ENCODE measurements at regions not wholly inside any gene's neighbourhood (a gene's known extent, or its start where the extent isn't known, plus 50 kb on each side); places are given as distances from the start of the nearest gene placed in this dataset.

DNA sequence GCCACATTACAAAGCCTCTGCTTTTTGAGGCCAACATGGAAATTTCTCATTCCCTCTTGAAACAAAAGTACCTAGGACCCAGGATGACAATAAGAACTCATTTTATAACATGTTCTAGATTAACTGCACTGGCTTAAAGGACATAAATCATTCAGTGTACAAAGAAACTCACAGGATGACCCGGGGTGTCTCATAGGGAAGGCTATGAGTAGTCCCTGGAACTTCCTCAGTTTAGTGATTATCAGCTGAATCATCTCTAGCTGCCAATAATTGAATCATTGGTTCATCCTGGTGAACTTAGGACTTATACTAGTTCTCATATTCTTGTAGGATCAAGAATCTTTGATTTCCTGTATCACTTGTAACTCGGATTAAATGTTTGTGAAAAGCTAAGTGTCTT, 95.8 kb upstream of the WDR1 start:
- DNase-seq (ENCODE audit: low spot score) (no peak), ATAC-seq (no peak)
- TF ChIP-seq FOXJ3 (CRISPR knock-in tag; IDR thresholded peaks at IDR 0.05; ENCODE audit: borderline replicate concordance) (no peak), CBFB (CRISPR knock-in tag; IDR thresholded peaks at IDR 0.05; ENCODE audit: low read depth) (no peak), HMGA2 (CRISPR knock-in tag; IDR thresholded peaks at IDR 0.05) (no peak), OVOL2 (CRISPR knock-in tag; IDR thresholded peaks at IDR 0.05; ENCODE audit: borderline replicate concordance) (no peak), ZNF232 (CRISPR knock-in tag; IDR thresholded peaks at IDR 0.05) (no peak), GABPB1 (CRISPR knock-in tag; IDR thresholded peaks at IDR 0.05) (no peak), ZNF416 (CRISPR knock-in tag; IDR thresholded peaks at IDR 0.05) (no peak)
- TF ChIP-seq, protein P1, sequence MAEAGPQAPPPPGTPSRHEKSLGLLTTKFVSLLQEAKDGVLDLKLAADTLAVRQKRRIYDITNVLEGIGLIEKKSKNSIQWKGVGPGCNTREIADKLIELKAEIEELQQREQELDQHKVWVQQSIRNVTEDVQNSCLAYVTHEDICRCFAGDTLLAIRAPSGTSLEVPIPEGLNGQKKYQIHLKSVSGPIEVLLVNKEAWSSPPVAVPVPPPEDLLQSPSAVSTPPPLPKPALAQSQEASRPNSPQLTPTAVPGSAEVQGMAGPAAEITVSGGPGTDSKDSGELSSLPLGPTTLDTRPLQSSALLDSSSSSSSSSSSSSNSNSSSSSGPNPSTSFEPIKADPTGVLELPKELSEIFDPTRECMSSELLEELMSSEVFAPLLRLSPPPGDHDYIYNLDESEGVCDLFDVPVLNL (CRISPR knock-in tag; IDR thresholded peaks at IDR 0.05; ENCODE audit: borderline replicate concordance, low read depth): no peak
- TF ChIP-seq, protein P2, sequence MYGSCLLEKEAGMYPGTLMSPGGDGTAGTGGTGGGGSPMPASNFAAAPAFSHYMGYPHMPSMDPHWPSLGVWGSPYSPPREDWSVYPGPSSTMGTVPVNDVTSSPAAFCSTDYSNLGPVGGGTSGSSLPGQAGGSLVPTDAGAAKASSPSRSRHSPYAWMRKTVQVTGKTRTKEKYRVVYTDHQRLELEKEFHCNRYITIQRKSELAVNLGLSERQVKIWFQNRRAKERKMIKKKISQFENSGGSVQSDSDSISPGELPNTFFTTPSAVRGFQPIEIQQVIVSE (CRISPR knock-in tag; IDR thresholded peaks at IDR 0.05; ENCODE audit: borderline replicate concordance): no peak
- TF ChIP-seq, protein P3, sequence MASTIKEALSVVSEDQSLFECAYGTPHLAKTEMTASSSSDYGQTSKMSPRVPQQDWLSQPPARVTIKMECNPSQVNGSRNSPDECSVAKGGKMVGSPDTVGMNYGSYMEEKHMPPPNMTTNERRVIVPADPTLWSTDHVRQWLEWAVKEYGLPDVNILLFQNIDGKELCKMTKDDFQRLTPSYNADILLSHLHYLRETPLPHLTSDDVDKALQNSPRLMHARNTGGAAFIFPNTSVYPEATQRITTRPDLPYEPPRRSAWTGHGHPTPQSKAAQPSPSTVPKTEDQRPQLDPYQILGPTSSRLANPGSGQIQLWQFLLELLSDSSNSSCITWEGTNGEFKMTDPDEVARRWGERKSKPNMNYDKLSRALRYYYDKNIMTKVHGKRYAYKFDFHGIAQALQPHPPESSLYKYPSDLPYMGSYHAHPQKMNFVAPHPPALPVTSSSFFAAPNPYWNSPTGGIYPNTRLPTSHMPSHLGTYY (CRISPR knock-in tag; IDR thresholded peaks at IDR 0.05): no peak
- TF ChIP-seq, protein P4, sequence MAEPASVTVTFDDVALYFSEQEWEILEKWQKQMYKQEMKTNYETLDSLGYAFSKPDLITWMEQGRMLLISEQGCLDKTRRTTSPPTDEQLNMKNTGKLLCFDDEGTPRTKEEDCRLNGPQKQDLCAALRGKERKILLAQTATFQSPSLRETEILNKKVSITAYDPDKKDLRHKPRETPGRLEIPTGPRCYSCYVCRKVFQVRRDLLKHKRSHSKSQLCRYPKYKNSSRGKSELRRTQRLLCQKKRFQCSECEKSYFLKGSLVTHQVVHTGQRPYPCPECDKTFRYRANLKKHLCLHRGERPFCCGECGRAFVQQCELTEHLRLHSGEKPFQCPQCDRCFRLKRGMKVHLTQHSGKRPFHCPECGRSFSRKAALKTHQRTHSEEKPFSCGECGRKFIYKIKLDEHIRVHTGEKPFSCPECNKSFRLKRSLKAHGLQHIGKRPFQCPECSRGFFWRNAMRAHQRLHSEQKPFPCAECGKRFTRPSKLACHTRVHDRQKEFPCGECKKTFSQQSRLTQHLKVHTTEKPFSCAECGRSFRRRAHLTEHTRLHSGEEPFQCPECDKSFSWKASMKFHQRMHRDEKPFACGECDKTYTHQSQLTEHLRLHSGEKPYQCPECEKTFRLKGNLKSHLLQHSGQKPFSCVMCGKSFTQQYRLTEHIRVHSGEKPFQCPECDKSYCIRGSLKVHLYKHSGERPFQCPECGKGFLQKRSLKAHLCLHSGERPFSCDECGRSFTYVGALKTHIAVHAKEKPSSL (CRISPR knock-in tag; conservative IDR thresholded peaks at IDR 0.05): no peak
- ChIA-PET CTCF (no interaction called here), POLR2A (no interaction called here)
- Mint-ChIP-seq H3K27me3 (ENCODE audit: low read depth) (peaks cover 5% of the 10 kb centered on the region; the same call in 1 of the 2 replicates), H3K27ac (no peak overlapping the region), H3K9me3 (peaks cover 6% of the 10 kb centered on the region), H3K36me3 (peaks cover 3% of the 10 kb centered on the region; the same call in 1 of the 2 replicates), H3K4me1 (no peaks in the 10 kb centered on the region), H3K4me3 (no peak overlapping the region)

DNA sequence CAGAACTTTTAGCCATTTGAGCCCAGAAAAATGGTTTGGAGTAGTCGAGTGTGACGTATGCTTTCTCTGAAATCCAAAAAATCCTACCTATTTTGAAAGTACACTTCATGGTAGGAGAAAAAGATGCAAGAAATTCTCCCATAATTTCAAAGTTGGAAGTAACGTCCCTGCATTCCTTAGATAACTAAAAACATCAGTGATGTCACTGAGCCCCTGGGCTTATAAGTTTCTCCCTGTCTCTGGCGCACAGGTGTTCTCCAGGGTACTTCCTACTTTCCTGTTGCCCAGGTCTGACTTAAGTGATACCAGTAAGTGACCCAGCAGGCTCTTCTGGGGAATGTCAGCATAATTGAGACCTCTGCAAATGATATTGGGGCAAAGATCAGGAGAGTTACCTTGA, 90.5 kb upstream of the WDR1 start:
- peaks cover 14% of the 10 kb centered on the region for H3K36me3 Mint-ChIP-seq
- peaks cover 49% of the 10 kb centered on the region for H3K9me3 Mint-ChIP-seq
- peaks cover 7% of the 10 kb centered on the region for H3K27me3 Mint-ChIP-seq (ENCODE audit: low read depth)
- CTCF ChIA-PET: no interaction called here
- H3K4me3 Mint-ChIP-seq: no peak overlapping the region
- H3K4me1 Mint-ChIP-seq: no peaks in the 10 kb centered on the region
- ATAC-seq: no peak
- POLR2A ChIA-PET: interaction anchor here (0.6 kb wide), 1 partner anchor 186 kb away, joined by 4 read pairs; no protein-coding TSS in a partner anchor
- no peak for DNase-seq (ENCODE audit: low spot score)
- no peak overlapping the region for H3K27ac Mint-ChIP-seq
- no peak for TF ChIP-seq ELF4 (CRISPR knock-in tag; IDR thresholded peaks at IDR 0.05; ENCODE audit: low read depth)
- TF ChIP-seq, protein P5, sequence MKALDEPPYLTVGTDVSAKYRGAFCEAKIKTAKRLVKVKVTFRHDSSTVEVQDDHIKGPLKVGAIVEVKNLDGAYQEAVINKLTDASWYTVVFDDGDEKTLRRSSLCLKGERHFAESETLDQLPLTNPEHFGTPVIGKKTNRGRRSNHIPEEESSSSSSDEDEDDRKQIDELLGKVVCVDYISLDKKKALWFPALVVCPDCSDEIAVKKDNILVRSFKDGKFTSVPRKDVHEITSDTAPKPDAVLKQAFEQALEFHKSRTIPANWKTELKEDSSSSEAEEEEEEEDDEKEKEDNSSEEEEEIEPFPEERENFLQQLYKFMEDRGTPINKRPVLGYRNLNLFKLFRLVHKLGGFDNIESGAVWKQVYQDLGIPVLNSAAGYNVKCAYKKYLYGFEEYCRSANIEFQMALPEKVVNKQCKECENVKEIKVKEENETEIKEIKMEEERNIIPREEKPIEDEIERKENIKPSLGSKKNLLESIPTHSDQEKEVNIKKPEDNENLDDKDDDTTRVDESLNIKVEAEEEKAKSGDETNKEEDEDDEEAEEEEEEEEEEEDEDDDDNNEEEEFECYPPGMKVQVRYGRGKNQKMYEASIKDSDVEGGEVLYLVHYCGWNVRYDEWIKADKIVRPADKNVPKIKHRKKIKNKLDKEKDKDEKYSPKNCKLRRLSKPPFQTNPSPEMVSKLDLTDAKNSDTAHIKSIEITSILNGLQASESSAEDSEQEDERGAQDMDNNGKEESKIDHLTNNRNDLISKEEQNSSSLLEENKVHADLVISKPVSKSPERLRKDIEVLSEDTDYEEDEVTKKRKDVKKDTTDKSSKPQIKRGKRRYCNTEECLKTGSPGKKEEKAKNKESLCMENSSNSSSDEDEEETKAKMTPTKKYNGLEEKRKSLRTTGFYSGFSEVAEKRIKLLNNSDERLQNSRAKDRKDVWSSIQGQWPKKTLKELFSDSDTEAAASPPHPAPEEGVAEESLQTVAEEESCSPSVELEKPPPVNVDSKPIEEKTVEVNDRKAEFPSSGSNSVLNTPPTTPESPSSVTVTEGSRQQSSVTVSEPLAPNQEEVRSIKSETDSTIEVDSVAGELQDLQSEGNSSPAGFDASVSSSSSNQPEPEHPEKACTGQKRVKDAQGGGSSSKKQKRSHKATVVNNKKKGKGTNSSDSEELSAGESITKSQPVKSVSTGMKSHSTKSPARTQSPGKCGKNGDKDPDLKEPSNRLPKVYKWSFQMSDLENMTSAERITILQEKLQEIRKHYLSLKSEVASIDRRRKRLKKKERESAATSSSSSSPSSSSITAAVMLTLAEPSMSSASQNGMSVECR (CRISPR knock-in tag; IDR thresholded peaks at IDR 0.05; ENCODE audit: borderline replicate concordance): no peak
- TF ChIP-seq, protein P6, sequence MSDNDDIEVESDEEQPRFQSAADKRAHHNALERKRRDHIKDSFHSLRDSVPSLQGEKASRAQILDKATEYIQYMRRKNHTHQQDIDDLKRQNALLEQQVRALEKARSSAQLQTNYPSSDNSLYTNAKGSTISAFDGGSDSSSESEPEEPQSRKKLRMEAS (CRISPR knock-in tag; IDR thresholded peaks at IDR 0.05): no peak
- TF ChIP-seq, protein P7, sequence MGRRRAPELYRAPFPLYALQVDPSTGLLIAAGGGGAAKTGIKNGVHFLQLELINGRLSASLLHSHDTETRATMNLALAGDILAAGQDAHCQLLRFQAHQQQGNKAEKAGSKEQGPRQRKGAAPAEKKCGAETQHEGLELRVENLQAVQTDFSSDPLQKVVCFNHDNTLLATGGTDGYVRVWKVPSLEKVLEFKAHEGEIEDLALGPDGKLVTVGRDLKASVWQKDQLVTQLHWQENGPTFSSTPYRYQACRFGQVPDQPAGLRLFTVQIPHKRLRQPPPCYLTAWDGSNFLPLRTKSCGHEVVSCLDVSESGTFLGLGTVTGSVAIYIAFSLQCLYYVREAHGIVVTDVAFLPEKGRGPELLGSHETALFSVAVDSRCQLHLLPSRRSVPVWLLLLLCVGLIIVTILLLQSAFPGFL (CRISPR knock-in tag; IDR thresholded peaks at IDR 0.05; ENCODE audit: borderline replicate concordance): no peak
- no peak for TF ChIP-seq MYBL2 (CRISPR knock-in tag; IDR thresholded peaks at IDR 0.05)
- TF ChIP-seq ZNF317 (CRISPR knock-in tag; IDR thresholded peaks at IDR 0.05; ENCODE audit: borderline replicate concordance, low read depth): no peak
- TF ChIP-seq, protein P8, sequence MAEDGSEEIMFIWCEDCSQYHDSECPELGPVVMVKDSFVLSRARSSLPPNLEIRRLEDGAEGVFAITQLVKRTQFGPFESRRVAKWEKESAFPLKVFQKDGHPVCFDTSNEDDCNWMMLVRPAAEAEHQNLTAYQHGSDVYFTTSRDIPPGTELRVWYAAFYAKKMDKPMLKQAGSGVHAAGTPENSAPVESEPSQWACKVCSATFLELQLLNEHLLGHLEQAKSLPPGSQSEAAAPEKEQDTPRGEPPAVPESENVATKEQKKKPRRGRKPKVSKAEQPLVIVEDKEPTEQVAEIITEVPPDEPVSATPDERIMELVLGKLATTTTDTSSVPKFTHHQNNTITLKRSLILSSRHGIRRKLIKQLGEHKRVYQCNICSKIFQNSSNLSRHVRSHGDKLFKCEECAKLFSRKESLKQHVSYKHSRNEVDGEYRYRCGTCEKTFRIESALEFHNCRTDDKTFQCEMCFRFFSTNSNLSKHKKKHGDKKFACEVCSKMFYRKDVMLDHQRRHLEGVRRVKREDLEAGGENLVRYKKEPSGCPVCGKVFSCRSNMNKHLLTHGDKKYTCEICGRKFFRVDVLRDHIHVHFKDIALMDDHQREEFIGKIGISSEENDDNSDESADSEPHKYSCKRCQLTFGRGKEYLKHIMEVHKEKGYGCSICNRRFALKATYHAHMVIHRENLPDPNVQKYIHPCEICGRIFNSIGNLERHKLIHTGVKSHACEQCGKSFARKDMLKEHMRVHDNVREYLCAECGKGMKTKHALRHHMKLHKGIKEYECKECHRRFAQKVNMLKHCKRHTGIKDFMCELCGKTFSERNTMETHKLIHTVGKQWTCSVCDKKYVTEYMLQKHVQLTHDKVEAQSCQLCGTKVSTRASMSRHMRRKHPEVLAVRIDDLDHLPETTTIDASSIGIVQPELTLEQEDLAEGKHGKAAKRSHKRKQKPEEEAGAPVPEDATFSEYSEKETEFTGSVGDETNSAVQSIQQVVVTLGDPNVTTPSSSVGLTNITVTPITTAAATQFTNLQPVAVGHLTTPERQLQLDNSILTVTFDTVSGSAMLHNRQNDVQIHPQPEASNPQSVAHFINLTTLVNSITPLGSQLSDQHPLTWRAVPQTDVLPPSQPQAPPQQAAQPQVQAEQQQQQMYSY (CRISPR knock-in tag; IDR thresholded peaks at IDR 0.05): no peak
- no peak for TF ChIP-seq ZNF232 (CRISPR knock-in tag; IDR thresholded peaks at IDR 0.05)
- no peak for TF ChIP-seq RORB (CRISPR knock-in tag; IDR thresholded peaks at IDR 0.05)
- no peak for TF ChIP-seq CREB1 (CRISPR knock-in tag; IDR thresholded peaks at IDR 0.05)

Measured in WTC11 (cell line).